Parathyroid adenoma (tissue), 2 donors: ENCODE measurements at regions not wholly inside any gene's neighbourhood (a gene's known extent, or its start where the extent isn't known, plus 50 kb on each side); places are given as distances from the start of the nearest gene placed in this dataset.

Source experiments
- H2AFZ ChIP-seq: fragments of 300-600 bp; sonication (generic); one replicate; pipeline ENCODE4 v1.7.0; 2017; ENCODE audit warnings: antibody characterized with exemption, mild to moderate bottlenecking
- H3K27ac ChIP-seq: fragments of 300-600 bp; sonication (generic); one replicate; pipeline ENCODE4 v1.7.0; 2017
- H3K27me3 ChIP-seq: fragments of 300-600 bp; sonication (generic); one replicate; pipeline ENCODE4 v1.7.0; 2017; ENCODE audit warnings: low read length; ENCODE audit not compliant: control insufficient read depth, insufficient read depth
- H3K36me3 ChIP-seq: fragments of 300-600 bp; sonication (generic); one replicate; pipeline ENCODE4 v1.7.0; 2017; ENCODE audit warnings: low read length; ENCODE audit not compliant: control insufficient read depth, insufficient read depth
- H3K4me1 ChIP-seq: fragments of 300-600 bp; sonication (generic); one replicate; pipeline ENCODE4 v1.7.0; 2017; ENCODE audit warnings: control low read depth
- H3K4me2 ChIP-seq: fragments of 300-600 bp; sonication (generic); one replicate; pipeline ENCODE4 v1.7.0; 2017; ENCODE audit warnings: low read length
- H3K4me3 ChIP-seq: fragments of 300-600 bp; sonication (generic); one replicate; pipeline ENCODE4 v1.7.0; 2017; ENCODE audit warnings: low read depth, low read length
- H3K79me2 ChIP-seq: fragments of 300-600 bp; sonication (generic); one replicate; pipeline ENCODE4 v1.7.0; 2017; ENCODE audit warnings: control low read depth
- H3K9ac ChIP-seq: fragments of 300-600 bp; sonication (generic); one replicate; pipeline ENCODE4 v1.7.0; 2017; ENCODE audit warnings: mild to moderate bottlenecking
- H3K9me3 ChIP-seq: fragments of 300-600 bp; sonication (generic); one replicate; pipeline ENCODE4 v1.7.0; 2017; ENCODE audit warnings: low read length; ENCODE audit not compliant: control insufficient read depth
- CTCF ChIP-seq: fragments of 300-600 bp; sonication (generic); IDR thresholded peaks from one replicate; pipeline ENCODE4 v1.7.0; 2017; ENCODE audit warnings: antibody characterized with exemption, mild to moderate bottlenecking
- donor health status: primary hyperparathyroidism.

GRCh38 chr2:133668547-133668946 is 100.3 kb upstream of the NCKAP5 start:
- Histone ChIP-seq H3K79me2 (no peaks in the 10 kb centered on the region), H3K27me3 (no peaks in the 10 kb centered on the region), H3K4me1 (no peaks in the 10 kb centered on the region), H3K9ac (no peak overlapping the region), H3K36me3 (no peaks in the 10 kb centered on the region), H3K9me3 (no peaks in the 10 kb centered on the region), H3K4me2 (no peak overlapping the region), H2AFZ (no peak overlapping the region), H3K27ac (no peak overlapping the region), H3K4me3 (no peak overlapping the region)
- no peak for TF ChIP-seq CTCF

GRCh38 chr2:133673305-133673905 is 105.1 kb upstream of the NCKAP5 start:
- TF ChIP-seq CTCF, result no peak
- no peaks in the 10 kb centered on the region for H3K9me3 ChIP-seq
- H3K4me1 ChIP-seq, result no peaks in the 10 kb centered on the region
- H3K27ac ChIP-seq, result no peak overlapping the region
- no peak overlapping the region for H3K9ac ChIP-seq
- no peak overlapping the region for H2AFZ ChIP-seq
- no peaks in the 10 kb centered on the region for H3K36me3 ChIP-seq
- no peaks in the 10 kb centered on the region for H3K27me3 ChIP-seq
- H3K4me2 ChIP-seq, result no peak overlapping the region
- no peak overlapping the region for H3K4me3 ChIP-seq
- no peaks in the 10 kb centered on the region for H3K79me2 ChIP-seq

- H3K36me3 ChIP-seq, result no peaks in the 10 kb centered on the region
- no peaks in the 10 kb centered on the region for H3K9me3 ChIP-seq
- no peak overlapping the region for H3K27ac ChIP-seq
- no peak overlapping the region for H3K9ac ChIP-seq
- H2AFZ ChIP-seq, result no peak overlapping the region
- no peaks in the 10 kb centered on the region for H3K4me1 ChIP-seq
- no peak overlapping the region for H3K4me2 ChIP-seq
- no peaks in the 10 kb centered on the region for H3K27me3 ChIP-seq
- H3K4me3 ChIP-seq, result no peak overlapping the region
- no peaks in the 10 kb centered on the region for H3K79me2 ChIP-seq
- no peak for TF ChIP-seq CTCF
These were observed 105.8 kb upstream of the NCKAP5 start for GRCh38 chr2:133674066-133674432.

GRCh38 chr2:133674433-133675331 is 106.4 kb upstream of the NCKAP5 start:
- H3K79me2 ChIP-seq, result no peaks in the 10 kb centered on the region
- H3K27me3 ChIP-seq, result no peaks in the 10 kb centered on the region
- no peak overlapping the region for H3K9ac ChIP-seq
- H3K4me3 ChIP-seq, result peak overlapping the region; percentile 25
- peak overlapping the region; percentile 70 for H3K4me2 ChIP-seq
- no peaks in the 10 kb centered on the region for H3K9me3 ChIP-seq
- no peak overlapping the region for H3K27ac ChIP-seq
- no peaks in the 10 kb centered on the region for H3K4me1 ChIP-seq
- no peaks in the 10 kb centered on the region for H3K36me3 ChIP-seq
- H2AFZ ChIP-seq, result peak overlapping the region; percentile 38
- no peak for TF ChIP-seq CTCF
